Neural cell (in vitro differentiated cells): ENCODE measurements at regions not wholly inside any gene's neighbourhood (a gene's known extent, or its start where the extent isn't known, plus 50 kb on each side); places are given as distances from the start of the nearest gene placed in this dataset.

ENCODE experiments used
- H2AFZ ChIP-seq: fragments of 200-600, 300-800 bp; sonication (generic), shearing (Covaris generic); 2 replicates; pipeline ENCODE4 v1.6.0; 2014; ENCODE audit warnings: low read depth, mild to moderate bottlenecking, antibody characterized with exemption, low read length, moderate library complexity
- H3F3A ChIP-seq: fragments of 200-600 bp; shearing (Covaris generic); 2 replicates; pipeline ENCODE4 v1.6.1; 2016; ENCODE audit warnings: mild to moderate bottlenecking, moderate library complexity, mixed read lengths, antibody characterized with exemption, low read length; ENCODE audit not compliant: insufficient read depth, poor library complexity, severe bottlenecking
- H3K27ac ChIP-seq: fragments of 200-600, 300-800 bp; sonication (generic), shearing (Covaris generic); 2 replicates; pipeline ENCODE4 v1.5.1; 2014; ENCODE audit warnings: mild to moderate bottlenecking, low read length, moderate library complexity
- H3K27me3 ChIP-seq: fragments of 300-800, 200-600 bp; sonication (generic), shearing (Covaris generic); 2 replicates; pipeline ENCODE4 v1.6.0; 2014; ENCODE audit warnings: mild to moderate bottlenecking, low read depth, low read length, moderate library complexity; ENCODE audit not compliant: insufficient read depth
- H3K36me3 ChIP-seq: fragments of 300-800, 200-600 bp; sonication (generic), shearing (Covaris generic); 2 replicates; pipeline ENCODE4 v1.5.1; 2014; ENCODE audit warnings: mild to moderate bottlenecking, antibody characterized with exemption, low read length, moderate library complexity; ENCODE audit not compliant: insufficient read depth
- H3K4me2 ChIP-seq: fragments of 300-800, 200-600 bp; sonication (generic), shearing (Covaris generic); 2 replicates; pipeline ENCODE4 v1.6.0; 2014; ENCODE audit warnings: mild to moderate bottlenecking, low read length
- H3K4me3 ChIP-seq: fragments of 300-800, 200-600 bp; sonication (generic), shearing (Covaris generic); 2 replicates; pipeline ENCODE4 v1.5.1; 2014; ENCODE audit warnings: mild to moderate bottlenecking, low read length, moderate library complexity
- H3K79me2 ChIP-seq: fragments of 200-600 bp; shearing (Covaris generic); replicated peaks from 2 replicates; pipeline ENCODE4 v1.6.0; 2014; ENCODE audit warnings: mild to moderate bottlenecking, low read length, moderate library complexity; ENCODE audit not compliant: insufficient read depth
- H3K9ac ChIP-seq: fragments of 300-800, 200-600 bp; sonication (generic), shearing (Covaris generic); 2 replicates; pipeline ENCODE4 v1.6.1; 2016; ENCODE audit warnings: mild to moderate bottlenecking, low read length, mixed read lengths
- H3K9me2 ChIP-seq: fragments of 200-600 bp; shearing (Covaris generic); 2 replicates; pipeline ENCODE4 v1.6.1; 2016; ENCODE audit warnings: mild to moderate bottlenecking, low read length, mixed read lengths; ENCODE audit not compliant: insufficient read depth
- H3K9me3 ChIP-seq: fragments of 200-600, 300-800 bp; sonication (generic), shearing (Covaris generic); 2 replicates; pipeline ENCODE4 v1.6.1; 2016; ENCODE audit warnings: mild to moderate bottlenecking, mixed run types, low read length, moderate library complexity, mixed read lengths
- H4K20me1 ChIP-seq: fragments of 200-600 bp; shearing (Covaris generic); 2 replicates; pipeline ENCODE4 v1.6.1; 2016; ENCODE audit warnings: mild to moderate bottlenecking, mixed run types; ENCODE audit not compliant: insufficient read depth
- EP300 ChIP-seq: fragments of 450-650 bp; conservative IDR thresholded peaks from 2 replicates; pipeline ENCODE4 v1.6.1; 2014; ENCODE audit warnings: antibody characterized with exemption, mild to moderate bottlenecking, moderate library complexity; ENCODE audit not compliant: poor library complexity, severe bottlenecking
- EZH2 ChIP-seq: fragments of 200-600, 300-800 bp; shearing (Covaris generic), sonication (generic); IDR thresholded peaks from 2 replicates; pipeline ENCODE4 v1.6.1; 2014; ENCODE audit warnings: antibody characterized with exemption, low read length, borderline replicate concordance, mild to moderate bottlenecking; ENCODE audit not compliant: insufficient read depth, poor library complexity, severe bottlenecking
- MXI1 ChIP-seq: fragments of 450-650 bp; conservative IDR thresholded peaks from 2 replicates; pipeline ENCODE4 v1.6.1; 2014; ENCODE audit warnings: antibody characterized with exemption, mild to moderate bottlenecking; ENCODE audit not compliant: poor library complexity, severe bottlenecking
- POLR2AphosphoS5 ChIP-seq: IDR thresholded peaks from 2 replicates; pipeline ENCODE4 v1.6.1; 2012
- RAD21 ChIP-seq: fragments of 450-650 bp; conservative IDR thresholded peaks from 2 replicates; pipeline ENCODE4 v1.6.1; 2014; ENCODE audit warnings: antibody characterized with exemption, mild to moderate bottlenecking, moderate library complexity
- SMC3 ChIP-seq: fragments of 450-650 bp; conservative IDR thresholded peaks from 2 replicates; pipeline ENCODE4 v1.6.1; 2014; ENCODE audit warnings: antibody characterized with exemption, mild to moderate bottlenecking, moderate library complexity; ENCODE audit not compliant: poor library complexity
- TAF1 ChIP-seq: IDR thresholded peaks from 2 replicates; pipeline ENCODE4 v1.6.1; 2012; ENCODE audit warnings: low read depth
- TF ChIP-seq, protein P1 (sequence below): fragments of 450-650 bp; IDR thresholded peaks from 2 replicates; pipeline ENCODE4 v1.5.1; 2014; ENCODE audit warnings: antibody characterized with exemption, mild to moderate bottlenecking, moderate library complexity; ENCODE audit not compliant: poor library complexity, severe bottlenecking
- TF ChIP-seq, protein P2 (sequence below): IDR thresholded peaks from 2 replicates; pipeline ENCODE4 v1.6.1; 2012; ENCODE audit warnings: borderline replicate concordance

DNA sequence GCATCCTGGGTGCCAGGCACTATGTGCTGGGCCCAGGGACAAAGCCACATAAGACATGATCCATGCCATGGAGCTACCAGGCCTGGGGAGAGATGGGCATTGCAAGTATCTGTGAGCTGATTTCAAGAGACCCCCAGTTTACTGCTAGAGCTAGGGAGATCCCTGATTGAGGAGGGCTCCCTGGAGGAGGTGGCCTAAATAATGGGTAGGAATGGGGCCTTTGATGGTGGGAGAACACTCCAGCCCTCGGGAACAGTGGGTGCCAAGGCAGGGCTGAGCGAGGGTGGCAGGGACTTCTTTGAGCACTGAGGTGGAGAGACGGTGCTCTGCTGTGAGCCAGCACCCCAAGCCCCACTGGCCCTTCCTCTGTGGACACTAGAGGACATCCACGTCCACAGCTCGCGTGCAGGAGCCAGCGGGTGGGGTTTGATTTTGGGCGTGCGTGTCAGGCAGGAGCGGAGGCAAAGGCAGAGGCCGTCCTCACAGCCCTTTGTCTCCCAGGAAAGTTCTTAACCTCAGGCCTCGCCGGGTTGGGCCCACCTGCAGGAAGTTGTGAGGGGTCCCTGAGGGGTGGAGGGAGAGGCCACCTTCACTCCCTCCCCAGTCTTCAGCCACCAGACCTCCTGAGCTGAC is 52.9 kb upstream of the PPARA start:
- Histone ChIP-seq H3K9me2 (no peaks in the 10 kb centered on the region), H3K27ac (no peak overlapping the region), H3K4me2 (no peak overlapping the region), H3K4me3 (no peak overlapping the region), H3K79me2 (no peaks in the 10 kb centered on the region), H3K27me3 (no peaks in the 10 kb centered on the region), H3K9ac (no peak overlapping the region), H4K20me1 (no peaks in the 10 kb centered on the region), H3K9me3 (no peaks in the 10 kb centered on the region), H3F3A (no peaks in the 10 kb centered on the region), H2AFZ (no peak overlapping the region), H3K36me3 (no peaks in the 10 kb centered on the region)
- TF ChIP-seq POLR2AphosphoS5 (no peak), EP300 (no peak), RAD21 (no peak), MXI1 (no peak), TAF1 (no peak), SMC3 (no peak), EZH2 (no peak)
- TF ChIP-seq, protein P1, sequence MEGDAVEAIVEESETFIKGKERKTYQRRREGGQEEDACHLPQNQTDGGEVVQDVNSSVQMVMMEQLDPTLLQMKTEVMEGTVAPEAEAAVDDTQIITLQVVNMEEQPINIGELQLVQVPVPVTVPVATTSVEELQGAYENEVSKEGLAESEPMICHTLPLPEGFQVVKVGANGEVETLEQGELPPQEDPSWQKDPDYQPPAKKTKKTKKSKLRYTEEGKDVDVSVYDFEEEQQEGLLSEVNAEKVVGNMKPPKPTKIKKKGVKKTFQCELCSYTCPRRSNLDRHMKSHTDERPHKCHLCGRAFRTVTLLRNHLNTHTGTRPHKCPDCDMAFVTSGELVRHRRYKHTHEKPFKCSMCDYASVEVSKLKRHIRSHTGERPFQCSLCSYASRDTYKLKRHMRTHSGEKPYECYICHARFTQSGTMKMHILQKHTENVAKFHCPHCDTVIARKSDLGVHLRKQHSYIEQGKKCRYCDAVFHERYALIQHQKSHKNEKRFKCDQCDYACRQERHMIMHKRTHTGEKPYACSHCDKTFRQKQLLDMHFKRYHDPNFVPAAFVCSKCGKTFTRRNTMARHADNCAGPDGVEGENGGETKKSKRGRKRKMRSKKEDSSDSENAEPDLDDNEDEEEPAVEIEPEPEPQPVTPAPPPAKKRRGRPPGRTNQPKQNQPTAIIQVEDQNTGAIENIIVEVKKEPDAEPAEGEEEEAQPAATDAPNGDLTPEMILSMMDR, result no peak
- TF ChIP-seq, protein P2, sequence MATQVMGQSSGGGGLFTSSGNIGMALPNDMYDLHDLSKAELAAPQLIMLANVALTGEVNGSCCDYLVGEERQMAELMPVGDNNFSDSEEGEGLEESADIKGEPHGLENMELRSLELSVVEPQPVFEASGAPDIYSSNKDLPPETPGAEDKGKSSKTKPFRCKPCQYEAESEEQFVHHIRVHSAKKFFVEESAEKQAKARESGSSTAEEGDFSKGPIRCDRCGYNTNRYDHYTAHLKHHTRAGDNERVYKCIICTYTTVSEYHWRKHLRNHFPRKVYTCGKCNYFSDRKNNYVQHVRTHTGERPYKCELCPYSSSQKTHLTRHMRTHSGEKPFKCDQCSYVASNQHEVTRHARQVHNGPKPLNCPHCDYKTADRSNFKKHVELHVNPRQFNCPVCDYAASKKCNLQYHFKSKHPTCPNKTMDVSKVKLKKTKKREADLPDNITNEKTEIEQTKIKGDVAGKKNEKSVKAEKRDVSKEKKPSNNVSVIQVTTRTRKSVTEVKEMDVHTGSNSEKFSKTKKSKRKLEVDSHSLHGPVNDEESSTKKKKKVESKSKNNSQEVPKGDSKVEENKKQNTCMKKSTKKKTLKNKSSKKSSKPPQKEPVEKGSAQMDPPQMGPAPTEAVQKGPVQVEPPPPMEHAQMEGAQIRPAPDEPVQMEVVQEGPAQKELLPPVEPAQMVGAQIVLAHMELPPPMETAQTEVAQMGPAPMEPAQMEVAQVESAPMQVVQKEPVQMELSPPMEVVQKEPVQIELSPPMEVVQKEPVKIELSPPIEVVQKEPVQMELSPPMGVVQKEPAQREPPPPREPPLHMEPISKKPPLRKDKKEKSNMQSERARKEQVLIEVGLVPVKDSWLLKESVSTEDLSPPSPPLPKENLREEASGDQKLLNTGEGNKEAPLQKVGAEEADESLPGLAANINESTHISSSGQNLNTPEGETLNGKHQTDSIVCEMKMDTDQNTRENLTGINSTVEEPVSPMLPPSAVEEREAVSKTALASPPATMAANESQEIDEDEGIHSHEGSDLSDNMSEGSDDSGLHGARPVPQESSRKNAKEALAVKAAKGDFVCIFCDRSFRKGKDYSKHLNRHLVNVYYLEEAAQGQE, result no peak

DNA sequence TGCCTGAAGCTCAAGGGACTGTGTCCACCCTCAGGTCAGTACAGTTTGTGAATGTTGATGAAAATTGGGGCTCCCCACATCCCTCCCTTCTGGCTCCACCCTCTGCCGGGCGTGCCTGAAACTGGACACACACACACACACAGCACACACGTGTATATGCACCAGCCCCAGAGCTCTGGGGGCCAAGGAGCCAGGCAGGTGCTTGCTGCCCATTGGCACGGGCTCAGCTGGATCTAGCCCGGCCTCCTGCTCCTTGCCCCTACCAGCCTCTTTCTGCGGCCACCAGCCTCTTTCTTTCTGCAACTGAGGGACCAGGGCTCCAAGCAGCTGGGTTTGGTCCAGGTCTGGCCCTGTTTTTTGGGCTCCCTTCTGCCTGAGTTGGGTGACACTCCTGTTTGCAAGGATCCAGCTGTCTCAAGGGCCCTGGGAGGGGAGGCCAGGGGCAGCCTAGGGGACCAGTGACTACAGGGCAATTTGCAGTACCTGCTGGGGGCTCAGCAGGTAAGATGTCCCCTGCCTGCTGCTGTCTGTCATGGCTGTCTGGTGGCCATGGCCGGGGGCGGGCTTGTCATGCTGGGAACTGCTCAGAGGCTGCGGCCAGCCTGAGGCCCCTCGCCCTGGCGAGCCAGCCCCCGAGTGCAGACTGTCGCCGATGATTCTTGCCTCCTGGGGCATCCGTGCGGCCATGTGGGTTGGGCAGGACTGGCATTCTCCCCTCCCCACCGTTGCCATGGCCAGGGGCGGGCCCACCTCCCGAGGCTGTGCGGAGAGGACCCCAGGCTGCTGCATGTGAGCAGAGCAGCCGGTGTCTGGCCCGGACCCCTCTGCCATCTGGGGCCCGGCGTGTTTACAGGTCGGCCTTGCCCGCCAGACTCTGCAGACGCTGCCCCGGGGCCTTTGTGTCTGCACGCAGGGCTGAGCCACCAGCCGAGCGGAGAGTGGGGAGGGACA is 51.5 kb upstream of the PPARA start:
- no peaks in the 10 kb centered on the region for H4K20me1 ChIP-seq
- no peaks in the 10 kb centered on the region for H3K79me2 ChIP-seq
- H3K36me3 ChIP-seq, result no peaks in the 10 kb centered on the region
- no peak overlapping the region for H3K27ac ChIP-seq
- no peak overlapping the region for H3K4me3 ChIP-seq
- H3K4me2 ChIP-seq, result no peak overlapping the region
- H3F3A ChIP-seq, result no peaks in the 10 kb centered on the region
- no peak overlapping the region for H3K9ac ChIP-seq
- TF ChIP-seq EP300 (no peak), TAF1 (no peak)
- H3K9me2 ChIP-seq, result no peaks in the 10 kb centered on the region
- H3K27me3 ChIP-seq, result no peaks in the 10 kb centered on the region
- no peak overlapping the region for H2AFZ ChIP-seq
- no peaks in the 10 kb centered on the region for H3K9me3 ChIP-seq
